Mesodermal cell (in vitro differentiated cells): ENCODE measurements at regions not wholly inside any gene's neighbourhood (a gene's known extent, or its start where the extent isn't known, plus 50 kb on each side); places are given as distances from the start of the nearest gene placed in this dataset.

Source experiments
- H3K27ac ChIP-seq: 2 replicates; pipeline ENCODE4 v1.7.0; 2013; ENCODE audit warnings: mild to moderate bottlenecking, low read depth, low read length, moderate library complexity; ENCODE audit not compliant: severe bottlenecking
- H3K36me3 ChIP-seq: 2 replicates; pipeline ENCODE4 v1.7.1; 2013; ENCODE audit warnings: mild to moderate bottlenecking, low read length, moderate library complexity; ENCODE audit not compliant: control insufficient read depth, insufficient read depth
- H3K4me1 ChIP-seq: one replicate; pipeline ENCODE4 v1.7.1; 2013; ENCODE audit warnings: mild to moderate bottlenecking, low read length; ENCODE audit not compliant: insufficient read depth, control insufficient read depth, poor library complexity, severe bottlenecking
- H3K4me3 ChIP-seq: 2 replicates; pipeline ENCODE4 v1.7.0; 2013; ENCODE audit warnings: low read length, control low read depth, mild to moderate bottlenecking; ENCODE audit not compliant: insufficient read depth, poor library complexity, severe bottlenecking; ENCODE audit errors: extremely low read depth
- H3K9me3 ChIP-seq: 2 replicates; pipeline ENCODE4 v1.7.1; 2013; ENCODE audit warnings: mild to moderate bottlenecking, low read length, moderate library complexity; ENCODE audit not compliant: control insufficient read depth
- WGBS, 2 experiments: methylation state at CpG; one replicate each; pipeline ENCODE4 v1.1.5; 2013; ENCODE audit warnings: missing lambda C conversion rate in 2 of 2; ENCODE audit not compliant: insufficient coverage in 2 of 2; 5-methylcytosine and 5-hydroxymethylcytosine counted together

GRCh38 chr20:7708112-7708511 is 232.1 kb downstream of the HAO1 start:
- 100% methylated on average over 1 of the region's 2 CpGs; no CpG with 5 or more reads in 1 of the 2 experiments for WGBS, 2 experiments
- Histone ChIP-seq H3K27ac (no peak overlapping the region), H3K36me3 (no peaks in the 10 kb centered on the region), H3K9me3 (no peaks in the 10 kb centered on the region), H3K4me3 (no peak overlapping the region), H3K4me1 (no peaks in the 10 kb centered on the region)

- WGBS, 2 experiments: no CpG with 5 or more reads among the region's 2 CpGs
- no peaks in the 10 kb centered on the region for H3K4me1 ChIP-seq
- no peak overlapping the region for H3K27ac ChIP-seq
- H3K9me3 ChIP-seq: no peaks in the 10 kb centered on the region
- H3K4me3 ChIP-seq: no peak overlapping the region
- no peaks in the 10 kb centered on the region for H3K36me3 ChIP-seq
Measured at GRCh38 chr20:7708782-7709181, 231.5 kb downstream of the HAO1 start.

- Histone ChIP-seq H3K4me3 (no peak overlapping the region), H3K27ac (no peak overlapping the region), H3K4me1 (no peaks in the 10 kb centered on the region), H3K36me3 (no peaks in the 10 kb centered on the region), H3K9me3 (no peaks in the 10 kb centered on the region)
- 87 to 90% methylated on average over 2 to 4 of the region's 8 CpGs for WGBS, 2 experiments
Measured at GRCh38 chr20:7710440-7710839, 229.8 kb downstream of the HAO1 start.

DNA sequence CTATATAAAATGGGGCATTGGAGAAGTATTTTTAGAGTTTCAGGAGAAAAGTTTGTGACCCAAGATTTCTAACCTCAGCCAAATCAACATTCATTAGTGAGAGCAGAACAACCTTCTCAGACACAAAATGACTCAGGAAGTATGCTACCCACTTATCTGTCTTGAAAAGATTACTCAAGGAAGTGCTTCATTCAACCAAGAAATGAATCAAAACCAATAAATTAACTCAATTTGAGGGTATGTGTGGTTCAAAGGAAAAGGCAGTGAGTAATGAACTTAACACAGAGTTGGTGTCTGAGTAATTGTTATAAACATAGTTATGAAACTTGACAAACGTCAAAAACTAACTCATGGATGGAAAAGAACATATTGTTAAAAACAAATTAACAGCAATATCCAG is 227.6 kb downstream of the HAO1 start:
- no peak overlapping the region for H3K27ac ChIP-seq
- no peak overlapping the region for H3K4me3 ChIP-seq
- no peaks in the 10 kb centered on the region for H3K9me3 ChIP-seq
- no peaks in the 10 kb centered on the region for H3K36me3 ChIP-seq
- no CpG with 5 or more reads among the region's 1 CpG for WGBS, 2 experiments
- no peaks in the 10 kb centered on the region for H3K4me1 ChIP-seq

GRCh38 chr20:7714549-7714948 is 225.7 kb downstream of the HAO1 start:
- Histone ChIP-seq H3K4me1 (no peaks in the 10 kb centered on the region), H3K4me3 (no peak overlapping the region), H3K27ac (no peak overlapping the region), H3K36me3 (no peaks in the 10 kb centered on the region), H3K9me3 (no peaks in the 10 kb centered on the region)
- WGBS, 2 experiments: no CpG with 5 or more reads among the region's 1 CpG

GRCh38 chr20:7716286-7716972 is 223.8 kb downstream of the HAO1 start:
- no peaks in the 10 kb centered on the region for H3K9me3 ChIP-seq
- no peak overlapping the region for H3K4me3 ChIP-seq
- 100% methylated on average over 1 of the region's 6 CpGs; no CpG with 5 or more reads in 1 of the 2 experiments for WGBS, 2 experiments
- H3K36me3 ChIP-seq: no peaks in the 10 kb centered on the region
- no peak overlapping the region for H3K27ac ChIP-seq
- no peaks in the 10 kb centered on the region for H3K4me1 ChIP-seq

- no peak overlapping the region for H3K27ac ChIP-seq
- no peaks in the 10 kb centered on the region for H3K4me1 ChIP-seq
- H3K4me3 ChIP-seq: no peak overlapping the region
- WGBS, 2 experiments: 94 to 100% methylated on average over 1 to 2 of the region's 5 CpGs
- H3K36me3 ChIP-seq: no peaks in the 10 kb centered on the region
- H3K9me3 ChIP-seq: no peaks in the 10 kb centered on the region
Measured at GRCh38 chr20:7722564-7722963, 217.7 kb downstream of the HAO1 start.

GRCh38 chr20:7723284-7723683 is 217.0 kb downstream of the HAO1 start:
- WGBS, 2 experiments: no CpG with 5 or more reads among the region's 1 CpG
- Histone ChIP-seq H3K27ac (no peak overlapping the region), H3K4me1 (no peaks in the 10 kb centered on the region), H3K4me3 (no peak overlapping the region), H3K36me3 (no peaks in the 10 kb centered on the region), H3K9me3 (no peaks in the 10 kb centered on the region)

- no peaks in the 10 kb centered on the region for H3K4me1 ChIP-seq
- no peak overlapping the region for H3K4me3 ChIP-seq
- H3K9me3 ChIP-seq: no peaks in the 10 kb centered on the region
- H3K36me3 ChIP-seq: no peaks in the 10 kb centered on the region
- H3K27ac ChIP-seq: no peak overlapping the region
Measured at GRCh38 chr20:7728338-7728737, 211.9 kb downstream of the HAO1 start.

- Histone ChIP-seq H3K9me3 (no peaks in the 10 kb centered on the region), H3K4me1 (no peaks in the 10 kb centered on the region), H3K36me3 (no peaks in the 10 kb centered on the region), H3K27ac (no peak overlapping the region), H3K4me3 (no peak overlapping the region)
- WGBS, 2 experiments: no CpG with 5 or more reads among the region's 1 CpG
Measured at GRCh38 chr20:7734216-7734615, 206.0 kb downstream of the HAO1 start.

DNA sequence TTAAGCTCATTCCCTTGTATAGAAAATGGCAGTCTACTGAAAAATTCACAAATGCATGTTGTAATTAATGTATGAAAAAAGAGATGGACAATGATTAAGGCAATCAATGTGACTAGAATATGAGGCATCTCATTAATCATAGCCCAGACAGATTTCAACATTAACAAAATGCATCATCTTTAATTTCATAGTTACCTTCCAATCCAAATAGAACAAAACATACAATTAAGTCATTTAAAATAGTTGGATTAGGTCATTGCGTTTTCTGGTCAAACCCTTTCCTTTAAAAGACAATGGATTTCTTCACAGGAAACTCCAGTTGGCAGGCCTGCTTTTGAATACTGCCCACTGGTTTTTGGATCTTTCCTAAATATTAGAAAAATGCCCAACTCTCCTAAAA is 203.9 kb downstream of the HAO1 start:
- Histone ChIP-seq H3K9me3 (no peaks in the 10 kb centered on the region), H3K27ac (no peak overlapping the region)
- WGBS, 2 experiments: no CpG with 5 or more reads among the region's 1 CpG

More for the DNA sequence above, 203.9 kb downstream of the HAO1 start:
- Histone ChIP-seq H3K4me3 (no peak overlapping the region), H3K4me1 (no peaks in the 10 kb centered on the region), H3K36me3 (no peaks in the 10 kb centered on the region)
